Heart right ventricle (tissue), 16 donors: ENCODE measurements at regions not wholly inside any gene's neighbourhood (a gene's known extent, or its start where the extent isn't known, plus 50 kb on each side); places are given as distances from the start of the nearest gene placed in this dataset.

ENCODE experiments used
- ATAC-seq, 8 donors: fragments of 200-7000 bp; cut with Tn5 transposase; one replicate each; pipeline ENCODE4 v1.9.1; 2020; ENCODE audit warnings: mild to moderate bottlenecking in 8 of 8, moderate library complexity in 8 of 8, moderate number of reproducible peaks in 1 of 8
- DNase-seq, 2 donors: peaks; one replicate each; pipeline ENCODE4 v3.0.0-alpha.2; 2020
- H3K27ac ChIP-seq, 10 donors: fragments of 200-600 bp; sonication (generic) in 2 of 10; one replicate each; pipeline versions ENCODE4 v1.5.0 to v1.8.0; 2020 to 2022; ENCODE audit warnings: mild to moderate bottlenecking in 3 of 10
- H3K27me3 ChIP-seq, 7 donors: fragments of 200-600 bp; one replicate each; pipeline ENCODE4 v1.8.0; 2021 to 2022; ENCODE audit warnings: mild to moderate bottlenecking in 2 of 7
- H3K36me3 ChIP-seq, 9 donors: fragments of 200-600 bp; sonication (generic) in 1 of 9; one replicate each; pipeline versions ENCODE4 v1.5.0 to v1.8.0; 2020 to 2022; ENCODE audit warnings: mild to moderate bottlenecking in 2 of 9
- H3K4me1 ChIP-seq, 9 donors: fragments of 200-600 bp; sonication (generic) in 1 of 9; one replicate each; pipeline versions ENCODE4 v1.5.0 to v1.8.0; 2020 to 2022; ENCODE audit warnings: mild to moderate bottlenecking in 4 of 9
- H3K4me3 ChIP-seq, 10 donors: fragments of 200-600 bp; sonication (generic) in 2 of 10; one replicate each; pipeline versions ENCODE4 v1.5.0 to v1.8.0; 2020 to 2022; ENCODE audit warnings: mild to moderate bottlenecking in 7 of 10, moderate library complexity in 2 of 10
- H3K9me3 ChIP-seq, 11 donors: fragments of 200-600 bp in 10 of 11; sonication (generic) in 2 of 11; one replicate each; pipeline versions ENCODE4 v1.5.0 to v1.8.0; 2013 to 2022; ENCODE audit warnings: mild to moderate bottlenecking in 2 of 11, control low read depth in 1 of 11, moderate library complexity in 1 of 11
- WGBS, 2 donors: extraction: QIAGEN DNeasy Blood & Tissue Kit; methylation state at CpG; one replicate each; pipeline ENCODE4 v1.1.7; 2013; ENCODE audit warnings: inconsistent platforms in 1 of 2; 5-methylcytosine and 5-hydroxymethylcytosine counted together
- intact Hi-C, 10 donors: fragments of 100-400 bp; cut with DNase I; formaldehyde crosslinking; loops; one replicate each; pipeline versions ENCODE4 v1.11.1 to v1.14.2; 2022
- TF ChIP-seq, protein P1 (sequence below), 9 donors: fragments of 200-600 bp; sonication (generic) in 2 of 9; IDR thresholded peaks; one replicate each; pipeline versions ENCODE4 v1.5.0 to v1.8.0; 2021 to 2022; ENCODE audit warnings: antibody characterized with exemption in 9 of 9, mild to moderate bottlenecking in 5 of 9, moderate library complexity in 1 of 9
- donor health status: Arrhythmogenic right ventricular cardiomyopathy.
- donor health status: ischemic (EF 13 %, LVEDD 7.1; RV severe dilation, severe dysfunction).
- donor health status: healthy with polysubstance abuse.
- donor health status: DM: no; HTN: yes; CAD: no.
- donor health status: DM: no; HTN: no; CAD: no.
- donor health status: ischemic (EF 25% LVEDD 6.9; RV normal size, moderate dysfunction).
- donor health status: ischemic (EF 25% LVEDD 5.7; RV mildly dilated, moderate dysfunction).
- donor health status: healthy.
- donor health status: DM: yes; HTN: yes; CAD: no.
- donor health status: Ischemic cardiomyopathy.
- donor health status: ischemic (EF 35%, LVEDD 5.7; RV mildly dilated, moderate dysfunction).
- donor health status: nonischemic (EF 11% LVEDD 7.7; RV severe dilation, severe dysfunction).
- donor health status: DM: yes; HTN: yes; CAD: no.
- donor health status: PGD.
- donor health status: ischemic (EF 29% LVEDD 5.4; RV normal size, mild dysfunction).
- donor health status: nonischemic (EF 23%, LVEDD 6.1; RV moderate dilation, normal function).

DNA sequence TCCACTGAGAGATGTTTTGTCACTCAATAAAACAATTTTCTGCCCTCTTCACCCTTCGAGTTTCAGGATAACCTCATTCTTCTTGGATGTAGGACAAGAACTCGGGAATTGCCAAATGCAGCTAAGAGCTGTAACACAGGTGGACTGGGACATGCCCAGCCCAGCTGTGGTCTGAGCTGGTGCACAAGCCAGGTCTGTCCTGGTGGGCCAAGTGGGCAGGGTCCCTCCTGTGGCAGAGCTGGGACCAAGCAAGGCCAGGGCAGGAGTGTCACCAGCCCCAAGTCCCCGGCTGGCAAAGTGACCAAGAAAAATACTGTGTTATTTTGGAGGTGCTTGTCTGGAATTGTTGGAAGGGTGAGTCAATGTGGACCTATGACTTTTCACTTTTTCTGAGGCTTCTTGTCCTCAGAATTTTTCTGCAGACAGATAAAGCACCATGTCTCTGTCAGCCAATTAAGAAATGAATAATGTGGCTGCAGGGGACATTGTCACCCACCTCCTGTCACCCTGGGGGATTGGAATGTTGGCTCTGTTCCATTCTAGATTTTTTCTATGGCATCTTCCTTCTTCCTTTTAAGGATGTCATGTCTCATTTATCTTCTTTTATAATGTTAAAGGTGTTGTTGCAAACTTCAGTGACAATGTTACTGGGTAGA, 645.2 kb upstream of the EPHA6 start:
- Histone ChIP-seq H3K36me3 (no peaks in the 10 kb centered on the region), H3K27ac (no peak overlapping the region), H3K4me1 (no peaks in the 10 kb centered on the region), H3K4me3 (no peak overlapping the region), H3K9me3 (peaks cover 0 to 39% (median 0%) of the 10 kb centered on the region in 11 donors), H3K27me3 (no peaks in the 10 kb centered on the region)
- intact Hi-C loops: no loop called here
- DNase-seq (no peak), ATAC-seq (no peak)
- TF ChIP-seq, protein P1, sequence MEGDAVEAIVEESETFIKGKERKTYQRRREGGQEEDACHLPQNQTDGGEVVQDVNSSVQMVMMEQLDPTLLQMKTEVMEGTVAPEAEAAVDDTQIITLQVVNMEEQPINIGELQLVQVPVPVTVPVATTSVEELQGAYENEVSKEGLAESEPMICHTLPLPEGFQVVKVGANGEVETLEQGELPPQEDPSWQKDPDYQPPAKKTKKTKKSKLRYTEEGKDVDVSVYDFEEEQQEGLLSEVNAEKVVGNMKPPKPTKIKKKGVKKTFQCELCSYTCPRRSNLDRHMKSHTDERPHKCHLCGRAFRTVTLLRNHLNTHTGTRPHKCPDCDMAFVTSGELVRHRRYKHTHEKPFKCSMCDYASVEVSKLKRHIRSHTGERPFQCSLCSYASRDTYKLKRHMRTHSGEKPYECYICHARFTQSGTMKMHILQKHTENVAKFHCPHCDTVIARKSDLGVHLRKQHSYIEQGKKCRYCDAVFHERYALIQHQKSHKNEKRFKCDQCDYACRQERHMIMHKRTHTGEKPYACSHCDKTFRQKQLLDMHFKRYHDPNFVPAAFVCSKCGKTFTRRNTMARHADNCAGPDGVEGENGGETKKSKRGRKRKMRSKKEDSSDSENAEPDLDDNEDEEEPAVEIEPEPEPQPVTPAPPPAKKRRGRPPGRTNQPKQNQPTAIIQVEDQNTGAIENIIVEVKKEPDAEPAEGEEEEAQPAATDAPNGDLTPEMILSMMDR (IDR thresholded peaks at IDR 0.05): no peak
- 69 to 71% methylated on average over 3 of the region's 3 CpGs for WGBS, 2 donors

DNA sequence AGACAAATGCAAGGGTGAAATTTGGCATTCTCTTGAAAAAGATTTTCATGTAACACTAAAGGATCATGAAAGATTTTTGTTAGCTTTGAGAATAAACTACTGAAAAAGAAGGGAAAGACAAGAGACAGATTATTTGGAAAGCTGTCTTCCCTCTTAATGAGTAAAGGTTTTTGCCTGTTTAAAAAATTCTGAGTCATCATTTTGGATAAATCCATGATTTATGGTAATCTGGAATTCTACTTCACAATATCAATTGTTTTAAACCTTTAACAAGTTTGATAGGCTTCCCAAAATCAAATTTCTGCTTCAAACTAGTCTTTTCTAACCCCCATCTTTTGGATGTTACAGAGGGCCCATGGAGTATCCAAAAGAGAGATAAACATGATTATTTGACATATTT, 641.5 kb upstream of the EPHA6 start:
- no peak for ATAC-seq
- H3K36me3 ChIP-seq: no peaks in the 10 kb centered on the region
- no peaks in the 10 kb centered on the region for H3K4me1 ChIP-seq
- no peak for DNase-seq
- TF ChIP-seq, protein P1 (IDR thresholded peaks at IDR 0.05): no peak
- H3K27me3 ChIP-seq: no peaks in the 10 kb centered on the region
- H3K9me3 ChIP-seq: peaks cover 0 to 52% (median 0%) of the 10 kb centered on the region in 11 donors
- no peak overlapping the region for H3K4me3 ChIP-seq
- intact Hi-C loops: no loop called here
- H3K27ac ChIP-seq: no peak overlapping the region

DNA sequence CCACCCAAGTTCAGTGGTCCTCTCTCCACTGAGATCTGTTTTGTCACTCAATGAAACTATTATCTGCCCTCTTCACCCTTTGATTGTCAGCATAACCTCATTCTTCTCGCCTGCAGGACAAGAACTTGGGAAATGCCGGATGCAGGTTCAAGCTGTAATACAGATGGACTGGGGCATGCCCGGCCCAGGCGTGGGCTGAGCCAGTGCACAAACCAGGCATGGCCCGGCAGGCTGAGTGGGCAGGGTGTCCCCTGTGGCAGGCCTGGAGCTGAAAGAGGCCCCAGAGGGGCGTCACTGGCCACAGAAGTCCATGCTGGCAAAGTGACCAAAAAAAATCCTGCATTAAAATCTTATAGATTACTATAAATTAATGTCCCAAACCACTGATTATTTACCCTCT, 638.9 kb upstream of the EPHA6 start:
- no peak for DNase-seq
- Histone ChIP-seq H3K27ac (no peak overlapping the region), H3K4me1 (no peaks in the 10 kb centered on the region), H3K4me3 (no peak overlapping the region), H3K27me3 (no peaks in the 10 kb centered on the region), H3K36me3 (no peaks in the 10 kb centered on the region), H3K9me3 (peaks cover 0 to 36% (median 0%) of the 10 kb centered on the region in 11 donors)
- WGBS, 2 donors: 75 to 83% methylated on average over 6 of the region's 6 CpGs
- TF ChIP-seq, protein P1 (IDR thresholded peaks at IDR 0.05): no peak
- no peak for ATAC-seq
- intact Hi-C loops: no loop called here

DNA sequence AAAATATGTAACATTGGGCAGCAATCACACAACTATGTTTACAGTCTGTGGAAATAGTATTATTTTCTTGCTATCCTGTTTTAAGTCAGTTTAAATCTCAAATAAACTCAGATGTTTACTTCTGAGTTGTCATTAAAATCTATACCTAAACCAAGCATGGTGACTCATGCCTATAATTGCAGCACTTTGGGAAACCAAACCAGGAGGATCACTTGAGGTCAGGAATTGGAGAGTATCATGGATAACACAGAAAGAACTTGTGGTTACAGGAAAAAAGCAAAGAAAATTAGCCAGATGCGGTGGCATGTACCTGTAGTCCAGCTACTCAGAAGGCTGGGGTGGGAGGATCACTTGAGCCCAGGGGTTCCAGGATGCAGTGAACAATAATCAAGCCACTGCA, 631.6 kb upstream of the EPHA6 start:
- H3K4me1 ChIP-seq: no peaks in the 10 kb centered on the region
- intact Hi-C loops: no loop called here
- no peak overlapping the region for H3K4me3 ChIP-seq

More for the DNA sequence above, 631.6 kb upstream of the EPHA6 start:
- Histone ChIP-seq H3K27ac (no peak overlapping the region), H3K36me3 (no peaks in the 10 kb centered on the region), H3K27me3 (no peaks in the 10 kb centered on the region), H3K9me3 (no peaks in the 10 kb centered on the region)
- TF ChIP-seq, protein P1 (IDR thresholded peaks at IDR 0.05): no peak
- WGBS, 2 donors: 78 to 86% methylated on average over 1 of the region's 1 CpG
- ATAC-seq (no peak), DNase-seq (no peak)
